Heart left ventricle (tissue), 13 donors: ENCODE measurements at regions not wholly inside any gene's neighbourhood (a gene's known extent, or its start where the extent isn't known, plus 50 kb on each side); places are given as distances from the start of the nearest gene placed in this dataset.

Source experiments
- CTCF ChIP-seq, 12 donors: fragments of 200-600 bp; sonication (generic) in 4 of 12; IDR thresholded peaks; one replicate each; pipeline versions ENCODE4 v1.5.0 to v1.8.0; 2018 to 2022; ENCODE audit warnings: antibody characterized with exemption in 12 of 12, mild to moderate bottlenecking in 5 of 12
- POLR2A ChIP-seq, 2 donors: fragments of 450-650 bp; IDR thresholded peaks; one replicate each; pipeline ENCODE4 v1.6.1; 2017; ENCODE audit warnings: antibody characterized with exemption in 2 of 2, mild to moderate bottlenecking in 2 of 2, moderate library complexity in 2 of 2
- donor health status: ischemic (EF 13 %, LVEDD 7.1; RV severe dilation, severe dysfunction).
- donor health status: DM: no; HTN: yes; CAD: no.
- donor health status: DM: no; HTN: no; CAD: no.
- donor health status: ischemic (EF 25% LVEDD 6.9; RV normal size, moderate dysfunction).
- donor health status: ischemic (EF 25% LVEDD 5.7; RV mildly dilated, moderate dysfunction).
- donor health status: ischemic (EF 35%, LVEDD 5.7; RV mildly dilated, moderate dysfunction).
- donor health status: nonischemic (EF 11% LVEDD 7.7; RV severe dilation, severe dysfunction).
- donor health status: DM: yes; HTN: yes; CAD: no.
- donor health status: PGD.
- donor health status: ischemic (EF 29% LVEDD 5.4; RV normal size, mild dysfunction).
- donor health status: nonischemic (EF 23%, LVEDD 6.1; RV moderate dilation, normal function).

GRCh38 chr15:31974154-31974794, 56.0 kb upstream of the CHRNA7 start:
- no peak for TF ChIP-seq CTCF (IDR thresholded peaks at IDR 0.05)
- TF ChIP-seq POLR2A (IDR thresholded peaks at IDR 0.05), result no peak
